H9 (cell line): ENCODE measurements at regions not wholly inside any gene's neighbourhood (a gene's known extent, or its start where the extent isn't known, plus 50 kb on each side); places are given as distances from the start of the nearest gene placed in this dataset.

ENCODE experiments used
- DNase-seq: peaks from one replicate; pipeline ENCODE4 v3.0.0-alpha.2; 2017
- H2AFZ ChIP-seq: one replicate; pipeline ENCODE4 v1.6.1; 2013; ENCODE audit warnings: mild to moderate bottlenecking, low read length, control low read depth, moderate library complexity
- H2AK5ac ChIP-seq: 2 replicates; pipeline ENCODE4 v1.6.1; 2013; ENCODE audit warnings: low read length, control low read depth, mixed read lengths; ENCODE audit not compliant: insufficient read length
- H2BK120ac ChIP-seq: one replicate; pipeline ENCODE4 v1.6.1; 2013; ENCODE audit warnings: low read depth, mild to moderate bottlenecking, low read length, control low read depth, inconsistent platforms; ENCODE audit not compliant: poor library complexity, severe bottlenecking
- H2BK12ac ChIP-seq: 2 replicates; pipeline ENCODE4 v1.6.1; 2013; ENCODE audit warnings: low read length, control low read depth, mixed read lengths, low read depth; ENCODE audit not compliant: insufficient read length
- H2BK15ac ChIP-seq: 2 replicates; pipeline ENCODE4 v1.6.1; 2013; ENCODE audit warnings: low read depth, low read length, control low read depth
- H2BK20ac ChIP-seq: one replicate; pipeline ENCODE4 v1.6.1; 2013; ENCODE audit warnings: low read depth, mild to moderate bottlenecking, low read length, control low read depth, inconsistent platforms; ENCODE audit not compliant: poor library complexity, severe bottlenecking
- H2BK5ac ChIP-seq: 2 replicates; pipeline ENCODE4 v1.6.1; 2013; ENCODE audit warnings: low read length, control low read depth, mixed read lengths; ENCODE audit not compliant: insufficient read length
- H3K14ac ChIP-seq: 2 replicates; pipeline ENCODE4 v1.6.1; 2013; ENCODE audit warnings: low read length, control low read depth; ENCODE audit not compliant: insufficient read depth
- H3K18ac ChIP-seq: 2 replicates; pipeline ENCODE4 v1.6.1; 2013; ENCODE audit warnings: low read depth, mild to moderate bottlenecking, mixed read lengths, low read length, control low read depth; ENCODE audit not compliant: insufficient read length
- H3K23ac ChIP-seq: 2 replicates; pipeline ENCODE4 v1.6.1; 2013; ENCODE audit warnings: low read length, control low read depth, mixed read lengths, low read depth; ENCODE audit not compliant: insufficient read length
- H3K23me2 ChIP-seq: 2 replicates; pipeline ENCODE4 v1.6.1; 2013; ENCODE audit warnings: low read depth, mild to moderate bottlenecking, mixed read lengths, low read length, control low read depth; ENCODE audit not compliant: insufficient read length, poor library complexity, severe bottlenecking
- H3K27ac ChIP-seq: 2 replicates; pipeline ENCODE4 v1.5.1; 2013; ENCODE audit warnings: low read length, control low read depth, mixed read lengths, low read depth; ENCODE audit not compliant: insufficient read length
- H3K27me3 ChIP-seq: 2 replicates; pipeline ENCODE4 v1.6.1; 2013; ENCODE audit warnings: low read length, control low read depth, inconsistent platforms; ENCODE audit not compliant: insufficient read depth
- H3K4ac ChIP-seq: 2 replicates; pipeline ENCODE4 v1.6.1; 2013; ENCODE audit warnings: low read depth, mild to moderate bottlenecking, control low read depth, inconsistent platforms, low read length, moderate library complexity
- H3K4me1 ChIP-seq: 2 replicates; pipeline ENCODE4 v1.6.1; 2013; ENCODE audit warnings: low read length, control low read depth, inconsistent platforms; ENCODE audit not compliant: insufficient read depth
- H3K4me2 ChIP-seq: 2 replicates; pipeline ENCODE4 v1.6.1; 2013; ENCODE audit warnings: low read length, control low read depth, mixed read lengths; ENCODE audit not compliant: insufficient read length, insufficient read depth
- H3K56ac ChIP-seq: 2 replicates; pipeline ENCODE4 v1.6.1; 2013; ENCODE audit warnings: low read depth, mild to moderate bottlenecking, mixed read lengths, low read length, control low read depth; ENCODE audit not compliant: insufficient read length
- H3K79me1 ChIP-seq: 2 replicates; pipeline ENCODE4 v1.6.1; 2013; ENCODE audit warnings: low read depth, mild to moderate bottlenecking, moderate library complexity, low read length, control low read depth, inconsistent platforms; ENCODE audit not compliant: insufficient read depth, poor library complexity, severe bottlenecking
- H3K79me2 ChIP-seq: 2 replicates; pipeline ENCODE4 v1.6.1; 2013; ENCODE audit warnings: low read length, control low read depth, inconsistent platforms; ENCODE audit not compliant: insufficient read depth
- H3K9ac ChIP-seq: 2 replicates; pipeline ENCODE4 v1.6.1; 2013; ENCODE audit warnings: low read length, control low read depth, mixed read lengths; ENCODE audit not compliant: insufficient read length; ENCODE audit errors: extremely low read depth
- H3K9me3 ChIP-seq: one replicate; pipeline ENCODE4 v1.6.1; 2013; ENCODE audit warnings: low read depth, low read length, inconsistent platforms; ENCODE audit not compliant: control insufficient read depth
- H3T11ph ChIP-seq: one replicate; pipeline ENCODE4 v1.6.1; 2013; ENCODE audit warnings: mild to moderate bottlenecking, low read length, control low read depth, inconsistent platforms
- H4K20me1 ChIP-seq: one replicate; pipeline ENCODE4 v1.6.1; 2013; ENCODE audit not compliant: control insufficient read depth, insufficient read length, insufficient read depth
- H4K5ac ChIP-seq: 2 replicates; pipeline ENCODE4 v1.6.1; 2013; ENCODE audit warnings: low read depth, mild to moderate bottlenecking, mixed read lengths, low read length, control low read depth; ENCODE audit not compliant: insufficient read length
- H4K8ac ChIP-seq: replicated peaks from 2 replicates; pipeline ENCODE4 v1.6.1; 2013; ENCODE audit warnings: low read length, control low read depth, mixed read lengths, low read depth; ENCODE audit not compliant: insufficient read length
- H4K91ac ChIP-seq: 2 replicates; pipeline ENCODE4 v1.6.1; 2013; ENCODE audit warnings: low read depth, mild to moderate bottlenecking, moderate library complexity, mixed read lengths, low read length, control low read depth; ENCODE audit not compliant: insufficient read length
- H3K27ac Mint-ChIP-seq, 3 experiments: 2 replicates in 2 of 3; 3 replicates in 1 of 3; pipeline ENCODE4 v1.8.0; 2020 to 2021; ENCODE audit warnings: mixed read lengths in 3 of 3, mild to moderate bottlenecking in 1 of 3, moderate library complexity in 1 of 3
- H3K27me3 Mint-ChIP-seq: 2 replicates; pipeline ENCODE4 v1.8.0; 2021; ENCODE audit warnings: low read depth, mild to moderate bottlenecking, moderate library complexity, mixed read lengths
- H3K36me3 Mint-ChIP-seq, 3 experiments: 2 replicates in 2 of 3; 3 replicates in 1 of 3; pipeline ENCODE4 v1.8.0; 2020 to 2021; ENCODE audit warnings: low read depth in 3 of 3, mixed read lengths in 3 of 3; ENCODE audit not compliant: insufficient read depth in 1 of 3
- H3K4me1 Mint-ChIP-seq, 2 experiments: 2 replicates each; pipeline ENCODE4 v1.8.0; 2020; ENCODE audit warnings: mixed read lengths in 2 of 2
- H3K4me3 Mint-ChIP-seq, 2 experiments: 2 replicates in 1 of 2; 3 replicates in 1 of 2; pipeline ENCODE4 v1.8.0; 2020 to 2021; ENCODE audit warnings: mild to moderate bottlenecking in 2 of 2, mixed read lengths in 2 of 2, moderate library complexity in 1 of 2
- H3K9me3 Mint-ChIP-seq, 2 experiments: 2 replicates in 1 of 2; 3 replicates in 1 of 2; pipeline ENCODE4 v1.8.0; 2020; ENCODE audit warnings: mild to moderate bottlenecking in 2 of 2, mixed read lengths in 2 of 2, moderate library complexity in 1 of 2
- WGBS: extraction: QIAGEN DNeasy Blood & Tissue Kit; methylation state at CpG from one replicate; pipeline ENCODE4 v1.1.7; 2013; ENCODE audit warnings: missing lambda C conversion rate, low lambda C conversion rate, mixed read lengths; ENCODE audit not compliant: insufficient read length; ENCODE audit errors: extremely low coverage; 5-methylcytosine and 5-hydroxymethylcytosine counted together
- TF ChIP-seq, protein P1 (sequence below): fragments of 200-600 bp; sonication (generic); conservative IDR thresholded peaks from 3 replicates; pipeline ENCODE4 v1.8.0; 2021; ENCODE audit warnings: antibody characterized with exemption, mild to moderate bottlenecking

DNA sequence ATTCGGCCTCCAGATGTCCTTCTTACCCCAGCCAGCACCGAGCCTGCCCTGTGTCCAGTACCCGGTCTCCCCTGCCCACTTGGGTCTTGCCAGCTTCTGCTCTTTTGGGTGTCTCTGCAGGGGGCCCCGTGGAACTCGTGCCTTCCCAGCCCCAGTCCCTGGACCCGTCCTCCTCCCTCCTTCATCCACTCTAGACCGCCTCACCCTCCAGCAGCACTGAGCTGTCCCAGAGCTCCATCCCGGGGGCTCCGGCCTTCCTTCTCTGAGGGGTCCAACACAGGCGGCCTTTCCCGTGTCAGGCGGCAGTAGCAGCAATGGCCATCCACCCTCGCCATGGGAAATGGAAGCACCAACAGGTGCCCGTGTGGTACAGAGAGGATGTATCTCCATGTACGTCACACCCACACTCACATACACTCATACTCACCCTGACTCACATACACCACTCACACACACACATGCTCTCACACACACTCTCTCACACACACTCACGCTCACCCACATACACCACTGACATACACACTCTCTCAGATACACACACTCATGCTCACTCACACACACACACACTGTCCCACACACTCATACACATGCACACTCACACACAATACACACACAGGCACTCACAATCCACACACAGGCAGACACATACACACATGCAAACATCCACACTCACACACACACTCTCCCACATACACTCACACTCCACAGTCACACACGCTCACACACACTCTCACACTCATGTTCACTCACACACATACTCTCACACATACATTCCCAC is 827.5 kb upstream of the SALL3 start:
- no peak overlapping the region for H3K23ac ChIP-seq

More for the DNA sequence above, 827.5 kb upstream of the SALL3 start:
- Histone ChIP-seq H2BK120ac (no peak overlapping the region), H3K56ac (no peak overlapping the region), H2BK15ac (no peak overlapping the region), H2BK5ac (no peak overlapping the region), H4K20me1 (no peaks in the 10 kb centered on the region), H3T11ph (no peak overlapping the region), H4K5ac (peak overlapping the region; percentile 17), H3K9ac (no peak overlapping the region), H2BK12ac (no peak overlapping the region), H3K27ac (no peak overlapping the region), H3K14ac (no peak overlapping the region), H2AFZ (no peak overlapping the region), H4K8ac (no peak overlapping the region), H3K79me2 (no peaks in the 10 kb centered on the region), H2BK20ac (no peak overlapping the region), H3K27me3 (no peaks in the 10 kb centered on the region), H3K79me1 (no peaks in the 10 kb centered on the region), H3K18ac (peak overlapping the region; percentile 34), H4K91ac (no peak overlapping the region), H3K23me2 (no peaks in the 10 kb centered on the region), H3K4me2 (no peak overlapping the region), H3K4me1 (peaks cover 7% of the 10 kb centered on the region; the same call in 1 of the 2 replicates), H2AK5ac (no peak overlapping the region), H3K9me3 (no peaks in the 10 kb centered on the region), H3K4ac (no peak overlapping the region)
- no peaks in the 10 kb centered on the region; the same call in 1 of the 2 replicates for H3K27me3 Mint-ChIP-seq
- no peak overlapping the region for H3K27ac Mint-ChIP-seq
- no peak overlapping the region for H3K4me3 Mint-ChIP-seq
- H3K4me1 Mint-ChIP-seq = peaks cover 15 to 19% of the 10 kb centered on the region in 2 experiments
- TF ChIP-seq, protein P1, sequence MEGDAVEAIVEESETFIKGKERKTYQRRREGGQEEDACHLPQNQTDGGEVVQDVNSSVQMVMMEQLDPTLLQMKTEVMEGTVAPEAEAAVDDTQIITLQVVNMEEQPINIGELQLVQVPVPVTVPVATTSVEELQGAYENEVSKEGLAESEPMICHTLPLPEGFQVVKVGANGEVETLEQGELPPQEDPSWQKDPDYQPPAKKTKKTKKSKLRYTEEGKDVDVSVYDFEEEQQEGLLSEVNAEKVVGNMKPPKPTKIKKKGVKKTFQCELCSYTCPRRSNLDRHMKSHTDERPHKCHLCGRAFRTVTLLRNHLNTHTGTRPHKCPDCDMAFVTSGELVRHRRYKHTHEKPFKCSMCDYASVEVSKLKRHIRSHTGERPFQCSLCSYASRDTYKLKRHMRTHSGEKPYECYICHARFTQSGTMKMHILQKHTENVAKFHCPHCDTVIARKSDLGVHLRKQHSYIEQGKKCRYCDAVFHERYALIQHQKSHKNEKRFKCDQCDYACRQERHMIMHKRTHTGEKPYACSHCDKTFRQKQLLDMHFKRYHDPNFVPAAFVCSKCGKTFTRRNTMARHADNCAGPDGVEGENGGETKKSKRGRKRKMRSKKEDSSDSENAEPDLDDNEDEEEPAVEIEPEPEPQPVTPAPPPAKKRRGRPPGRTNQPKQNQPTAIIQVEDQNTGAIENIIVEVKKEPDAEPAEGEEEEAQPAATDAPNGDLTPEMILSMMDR = no peak
- WGBS = 100% methylated on average over 2 of the region's 17 CpGs
- DNase-seq = no peak
- H3K9me3 Mint-ChIP-seq = peaks cover 0 to 5% of the 10 kb centered on the region in 2 experiments; a peak in 2 of 5 replicates
- H3K36me3 Mint-ChIP-seq = no peaks in the 10 kb centered on the region
